ENCODE measurements at regions not wholly inside any gene's neighbourhood (a gene's known extent, or its start where the extent isn't known, plus 50 kb on each side); places are given as distances from the start of the nearest gene placed in this dataset.

DNA sequence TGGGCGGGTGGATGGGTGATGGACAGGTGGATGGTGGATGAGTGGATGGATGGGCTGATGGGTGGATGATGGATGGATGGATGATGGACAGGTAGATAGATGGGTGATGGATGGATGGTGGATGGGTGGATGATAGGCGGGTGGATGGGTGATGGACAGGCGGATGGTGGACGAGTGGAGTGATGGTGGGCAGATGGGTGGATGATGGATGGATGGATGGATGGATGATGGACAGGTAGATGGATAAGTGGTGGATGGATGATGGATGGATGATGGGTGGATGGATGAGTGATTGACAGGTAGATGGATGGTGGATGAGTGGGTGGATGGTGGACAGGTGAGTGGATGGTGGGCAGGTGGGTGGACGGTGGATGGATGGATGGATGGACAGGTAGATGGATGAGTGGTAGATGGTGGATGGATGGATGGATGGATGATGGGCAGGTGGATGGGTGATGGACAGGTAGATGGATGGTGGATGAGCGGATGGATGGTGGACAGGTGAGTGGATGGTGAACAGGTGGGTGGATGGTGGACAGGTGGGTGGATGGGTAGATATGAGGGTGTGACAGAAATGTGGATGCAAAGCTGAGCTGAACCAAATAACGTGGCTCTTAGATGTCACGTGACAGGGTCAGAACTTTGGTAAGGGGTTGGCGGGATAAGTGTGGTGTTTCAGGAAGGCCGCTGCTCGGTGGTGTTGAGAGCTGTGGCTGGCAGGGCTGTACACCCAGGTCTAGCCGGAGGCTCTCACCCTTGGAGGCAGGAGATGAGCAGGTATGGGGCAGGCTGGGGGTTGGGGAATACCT is 234.3 kb upstream of the CIBAR2 start:
- Histone ChIP-seq H3K9me3 (ENCODE audit: control insufficient read depth, insufficient read depth, low read length) (no peaks in the 10 kb centered on the region), H3F3A (ENCODE audit: control insufficient read depth, insufficient read depth) (no peaks in the 10 kb centered on the region), H3K4me2 (ENCODE audit: low read length) (no peak overlapping the region), H3K27ac (ENCODE audit: low read depth, low read length) (no peak overlapping the region), H3K9me2 (replicated peaks; ENCODE audit: control insufficient read depth, low read length) (no peaks in the 10 kb centered on the region), H3K4me1 (ENCODE audit: control insufficient read depth, low read length) (no peaks in the 10 kb centered on the region), H4K20me1 (ENCODE audit: control insufficient read depth, insufficient read depth, low read depth, low read length) (no peaks in the 10 kb centered on the region), H3K79me2 (ENCODE audit: control insufficient read depth, low read length) (no peaks in the 10 kb centered on the region), H3K27me3 (ENCODE audit: control insufficient read depth, low read length) (peaks cover 2% of the 10 kb centered on the region; the same call in 1 of the 2 replicates), H3K4me3 (ENCODE audit: low read length) (no peak overlapping the region), H3K36me3 (ENCODE audit: control insufficient read depth, low read length) (no peaks in the 10 kb centered on the region)
- no peak for TF ChIP-seq EZH2phosphoT487 (IDR thresholded peaks at IDR 0.05; ENCODE audit: borderline replicate concordance, low read length)
- no peak for TF ChIP-seq CTCF (IDR thresholded peaks at IDR 0.05; ENCODE audit: low read depth, low read length, poor library complexity, severe bottlenecking)

GRCh38 chr16:85347213-85347591 is 234.9 kb upstream of the CIBAR2 start:
- no peak overlapping the region for H3K4me3 ChIP-seq (ENCODE audit: low read length)
- H3K9me2 ChIP-seq (replicated peaks; ENCODE audit: control insufficient read depth, low read length) = no peaks in the 10 kb centered on the region
- H3K36me3 ChIP-seq (ENCODE audit: control insufficient read depth, low read length) = no peaks in the 10 kb centered on the region
- H3K4me2 ChIP-seq (ENCODE audit: low read length) = no peak overlapping the region
- TF ChIP-seq EZH2phosphoT487 (IDR thresholded peaks at IDR 0.05; ENCODE audit: borderline replicate concordance, low read length) = no peak
- TF ChIP-seq CTCF (IDR thresholded peaks at IDR 0.05; ENCODE audit: low read depth, low read length, poor library complexity, severe bottlenecking) = peak; percentile 55
- H3K4me1 ChIP-seq (ENCODE audit: control insufficient read depth, low read length) = no peaks in the 10 kb centered on the region
- peaks cover 2% of the 10 kb centered on the region; the same call in 1 of the 2 replicates for H3K27me3 ChIP-seq (ENCODE audit: control insufficient read depth, low read length)
- no peaks in the 10 kb centered on the region for H3K79me2 ChIP-seq (ENCODE audit: control insufficient read depth, low read length)
- no peak overlapping the region for H3K27ac ChIP-seq (ENCODE audit: low read depth, low read length)
- no peaks in the 10 kb centered on the region for H3K9me3 ChIP-seq (ENCODE audit: control insufficient read depth, insufficient read depth, low read length)
- H4K20me1 ChIP-seq (ENCODE audit: control insufficient read depth, insufficient read depth, low read depth, low read length) = no peaks in the 10 kb centered on the region
- H3F3A ChIP-seq (ENCODE audit: control insufficient read depth, insufficient read depth) = no peaks in the 10 kb centered on the region

GRCh38 chr16:85348065-85348840 is 236.0 kb upstream of the CIBAR2 start:
- Histone ChIP-seq H3K79me2 (ENCODE audit: control insufficient read depth, low read length) (no peaks in the 10 kb centered on the region), H3K4me2 (ENCODE audit: low read length) (no peak overlapping the region), H3K27ac (ENCODE audit: low read depth, low read length) (no peak overlapping the region), H3K36me3 (ENCODE audit: control insufficient read depth, low read length) (no peaks in the 10 kb centered on the region), H3K27me3 (ENCODE audit: control insufficient read depth, low read length) (peaks cover 2% of the 10 kb centered on the region; the same call in 1 of the 2 replicates), H3K9me2 (replicated peaks; ENCODE audit: control insufficient read depth, low read length) (no peaks in the 10 kb centered on the region), H4K20me1 (ENCODE audit: control insufficient read depth, insufficient read depth, low read depth, low read length) (no peaks in the 10 kb centered on the region), H3K4me3 (ENCODE audit: low read length) (no peak overlapping the region), H3K4me1 (ENCODE audit: control insufficient read depth, low read length) (no peaks in the 10 kb centered on the region), H3F3A (ENCODE audit: control insufficient read depth, insufficient read depth) (no peaks in the 10 kb centered on the region), H3K9me3 (ENCODE audit: control insufficient read depth, insufficient read depth, low read length) (no peaks in the 10 kb centered on the region)
- TF ChIP-seq EZH2phosphoT487 (IDR thresholded peaks at IDR 0.05; ENCODE audit: borderline replicate concordance, low read length) (no peak), CTCF (IDR thresholded peaks at IDR 0.05; ENCODE audit: low read depth, low read length, poor library complexity, severe bottlenecking) (no peak)
